GM21825 (cell line): ENCODE measurements at regions not wholly inside any gene's neighbourhood (a gene's known extent, or its start where the extent isn't known, plus 50 kb on each side); places are given as distances from the start of the nearest gene placed in this dataset.

Experiments
- ATAC-seq: cut with Tn5 transposase; IDR thresholded peaks from one replicate; pipeline ENCODE4 v1.9.1; 2021; ENCODE audit warnings: mild to moderate bottlenecking, moderate library complexity; ENCODE audit not compliant: unreplicated experiment

- no peak for ATAC-seq
Observed at GRCh38 chr1:168913711-168914463, 184.9 kb upstream of the DPT start.

- ATAC-seq: no peak
Observed at GRCh38 chr1:168917309-168917708, 188.3 kb upstream of the DPT start.

DNA sequence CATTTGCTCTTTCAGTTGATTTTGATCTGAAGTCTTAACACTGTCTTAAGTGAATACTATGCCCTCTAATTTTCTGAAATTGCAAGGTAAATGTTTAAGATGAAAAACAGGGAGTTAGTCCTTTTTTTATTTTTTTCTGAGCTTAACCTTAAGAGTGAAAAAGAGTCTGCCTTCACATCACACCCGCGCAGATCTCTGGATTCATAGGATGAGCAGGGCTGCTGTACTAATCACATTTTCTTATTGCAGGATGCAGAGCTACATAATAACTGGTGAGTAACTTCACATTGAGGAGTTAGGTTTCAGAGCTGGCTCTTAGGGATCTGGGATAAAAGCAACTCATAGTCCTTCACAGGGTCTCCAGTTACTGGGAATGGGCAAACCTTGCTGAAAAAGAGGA lies 188.7 kb upstream of the ATP1B1 start:
- no peak for ATAC-seq

DNA sequence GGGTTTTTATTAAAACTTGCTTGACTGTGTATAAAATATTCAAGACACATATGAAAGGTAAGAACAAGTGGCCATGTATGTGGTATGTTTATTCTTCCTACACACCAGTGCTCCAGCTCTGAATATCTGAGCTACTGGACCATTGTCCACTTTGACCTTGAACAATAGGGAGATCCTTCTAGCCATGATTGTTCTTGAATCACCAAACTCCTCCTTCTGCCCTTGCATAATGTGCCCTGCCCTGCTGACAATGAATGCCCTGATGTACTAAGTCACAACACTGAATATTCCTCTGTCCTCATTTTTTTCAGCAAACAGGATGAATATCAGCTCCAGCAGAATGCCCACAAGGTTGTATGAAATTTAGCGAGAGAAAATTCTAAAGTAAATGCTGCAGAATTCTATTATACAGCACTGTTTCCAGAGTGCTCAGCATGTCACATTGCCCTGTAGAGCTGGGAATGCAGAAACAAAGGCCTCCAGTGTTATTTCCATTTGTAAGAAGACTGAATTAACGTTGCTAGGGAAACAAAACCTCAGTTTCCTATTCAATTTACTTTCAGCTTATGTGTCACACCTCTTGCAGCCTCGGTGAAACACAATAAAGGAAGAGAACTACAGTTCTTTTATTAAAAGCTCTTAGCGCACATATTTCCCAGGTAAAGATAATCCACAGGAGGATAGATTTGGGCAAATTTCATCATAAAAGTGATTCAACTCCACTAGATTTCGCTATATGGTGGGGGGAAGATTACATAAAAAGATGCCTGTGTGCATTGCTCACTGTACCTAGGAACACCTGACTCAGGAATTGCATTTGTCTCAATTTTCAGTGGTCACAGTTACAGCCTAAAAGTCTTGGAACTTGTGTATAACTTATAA lies 187.4 kb upstream of the ATP1B1 start:
- no peak for ATAC-seq

DNA sequence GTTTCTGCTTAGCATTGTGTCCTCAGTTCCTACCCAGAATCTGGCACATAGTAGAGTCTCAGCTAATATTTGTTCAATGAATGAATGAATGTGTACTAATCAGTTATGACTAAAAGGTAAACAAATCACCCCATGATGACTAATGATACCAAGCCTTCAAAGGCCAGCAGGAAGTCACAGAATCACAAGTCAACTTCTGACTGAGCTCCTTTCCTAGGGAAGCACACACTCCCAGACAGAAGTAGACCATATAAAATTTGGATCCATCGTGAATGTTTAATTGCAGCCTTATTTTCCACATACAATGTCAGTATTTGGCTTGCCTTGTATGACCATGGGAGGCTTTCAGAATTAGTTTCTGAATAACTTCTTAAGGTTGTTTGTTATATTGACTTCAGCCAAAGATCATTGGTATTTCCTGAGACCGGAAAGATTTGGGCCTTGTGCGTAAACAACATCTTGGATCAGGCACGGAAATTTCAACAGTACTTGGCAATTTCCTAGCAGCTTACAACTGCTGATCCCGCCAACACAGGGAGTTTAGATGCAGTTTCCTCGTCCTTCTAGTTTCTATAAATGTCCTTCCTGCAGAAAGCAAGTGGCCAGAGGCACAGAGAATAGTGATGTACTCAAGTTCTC lies 185.9 kb upstream of the ATP1B1 start:
- no peak for ATAC-seq

- peak; percentile 52 for ATAC-seq
Observed at GRCh38 chr1:168921629-168922028, 184.9 kb upstream of the ATP1B1 start.

DNA sequence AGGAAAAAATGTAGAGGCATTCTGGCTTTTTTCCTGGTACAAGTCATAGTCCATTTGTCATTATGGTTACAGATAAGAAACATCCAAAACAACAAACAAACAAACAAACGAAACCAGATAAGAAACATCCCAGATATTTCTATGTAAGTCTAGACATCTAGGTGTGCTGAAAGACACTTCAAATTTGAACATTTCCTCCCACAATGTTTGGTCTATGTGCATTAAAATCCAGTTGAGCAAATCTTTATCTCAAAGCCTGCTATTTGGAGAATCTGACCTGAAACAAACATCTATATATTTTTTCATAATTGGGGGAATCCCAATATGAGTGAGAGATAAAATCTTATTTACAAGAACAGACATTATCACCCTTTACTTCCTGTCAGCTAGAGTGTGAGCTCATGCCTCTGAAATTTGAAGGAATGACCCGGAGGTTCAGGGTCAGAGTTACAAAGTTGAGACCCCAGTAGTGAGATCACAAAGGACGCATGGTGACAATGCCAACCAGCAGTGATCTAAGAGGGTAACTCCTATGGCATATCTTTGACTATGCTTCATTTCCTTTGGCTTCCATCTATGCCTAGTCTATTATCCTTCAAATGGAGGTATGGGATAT lies 182.9 kb upstream of the ATP1B1 start:
- ATAC-seq: no peak

DNA sequence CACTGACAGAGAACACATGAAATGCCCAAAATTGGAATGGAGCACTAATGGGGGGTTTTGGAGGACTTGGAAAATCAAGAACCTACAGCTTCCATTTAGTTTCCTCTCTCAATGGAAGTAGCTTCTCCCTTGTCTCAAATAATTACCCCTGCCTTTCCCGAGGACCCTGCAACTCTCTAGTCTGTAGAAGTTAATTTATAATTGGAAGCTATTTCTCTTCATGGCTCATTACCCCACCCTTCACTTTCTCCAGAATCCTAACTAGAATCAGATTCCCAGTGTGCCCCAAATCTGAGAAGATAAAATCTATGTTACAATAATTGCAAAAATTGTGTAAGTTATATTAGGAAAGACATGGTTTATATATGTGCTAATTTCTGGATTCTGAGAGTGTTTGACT lies 181.5 kb upstream of the ATP1B1 start:
- ATAC-seq: no peak

GRCh38 chr1:168926236-168926635 lies 180.3 kb upstream of the ATP1B1 start:
- ATAC-seq: no peak

DNA sequence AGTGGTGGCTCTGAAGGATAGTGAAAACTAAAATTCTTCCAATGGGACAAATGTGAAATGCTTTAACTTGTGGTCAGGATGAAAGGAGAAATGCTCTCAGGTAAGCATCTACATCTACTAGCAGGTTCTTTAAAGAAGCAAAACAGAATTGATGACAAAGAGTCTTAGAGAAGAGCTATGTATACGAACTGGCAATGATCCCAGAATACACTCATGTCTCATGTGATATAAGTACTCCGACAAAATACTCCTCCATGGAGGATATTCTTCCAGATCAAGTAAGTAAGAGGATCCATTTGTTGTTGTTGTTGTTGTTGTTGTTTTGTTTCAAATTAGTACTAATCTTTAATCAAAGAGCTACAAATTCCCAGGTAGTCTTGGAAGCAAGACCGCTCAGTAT lies 174.0 kb upstream of the ATP1B1 start:
- no peak for ATAC-seq

DNA sequence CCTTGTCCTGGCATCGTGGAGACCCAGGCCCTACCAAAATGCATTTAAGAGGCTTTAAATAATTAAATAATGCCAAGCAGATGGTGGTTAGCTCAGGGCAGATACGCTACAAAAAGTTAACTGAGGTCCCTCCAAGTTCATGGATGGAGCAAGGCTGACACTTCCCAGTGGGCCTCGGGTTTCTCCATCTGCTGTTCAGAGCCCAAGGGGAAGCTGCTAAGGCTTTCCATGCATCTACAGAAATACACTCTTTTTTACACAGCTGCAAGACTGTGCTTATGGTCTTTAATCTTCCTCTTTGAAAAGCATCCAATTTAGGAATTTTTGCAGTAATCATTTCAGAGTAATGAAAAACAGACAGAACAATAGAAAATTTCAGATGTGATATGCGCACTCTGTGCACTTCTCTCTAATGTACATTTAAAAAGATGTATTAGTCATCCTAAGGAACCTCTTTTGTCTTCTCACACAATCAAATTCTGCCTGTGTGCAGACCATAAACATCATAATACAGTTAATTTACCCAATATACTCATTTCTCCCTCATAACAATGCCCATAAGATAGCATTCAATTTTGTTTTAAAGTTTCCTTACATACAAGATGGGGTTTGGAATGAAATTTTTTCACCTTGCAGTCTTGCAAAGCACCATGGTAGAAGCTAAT lies 173.2 kb upstream of the ATP1B1 start:
- no peak for ATAC-seq

DNA sequence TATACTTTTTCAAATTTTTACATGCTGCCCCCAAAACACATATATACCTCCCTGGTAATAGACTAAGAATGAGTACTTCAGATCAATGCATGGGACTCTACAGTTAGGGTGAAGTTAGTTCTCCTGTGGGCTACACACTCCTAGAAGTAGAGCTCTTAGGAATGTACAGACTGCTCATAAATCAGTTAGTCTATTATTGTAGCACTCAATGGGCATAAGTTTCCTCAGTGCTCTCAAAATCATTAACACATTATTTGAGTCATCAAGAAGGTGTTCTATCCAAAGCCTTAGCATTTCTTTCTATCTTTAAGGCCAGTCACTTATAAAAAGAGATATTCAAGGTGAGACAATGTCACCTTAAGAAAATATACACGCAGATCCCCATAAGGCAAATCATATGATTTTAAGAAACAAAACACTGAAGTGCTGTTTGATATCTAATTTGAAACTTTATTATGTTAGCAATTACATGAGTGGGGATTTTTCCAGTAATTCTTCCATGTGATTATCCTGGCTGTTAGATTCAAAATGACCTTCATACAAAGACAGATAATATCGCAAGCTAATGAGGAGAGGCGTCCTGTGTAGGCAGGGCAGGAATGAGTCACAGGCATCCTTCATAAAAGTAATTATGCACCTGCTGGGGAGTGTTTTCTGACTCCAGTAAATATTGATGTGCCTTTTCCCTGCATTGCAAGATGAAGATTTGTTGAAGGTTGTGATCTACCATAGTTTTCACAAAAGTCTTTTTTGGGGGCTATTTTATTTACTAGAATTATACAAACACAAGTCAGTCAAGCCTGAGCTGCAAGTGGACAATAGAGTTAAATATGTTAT lies 167.2 kb upstream of the ATP1B1 start:
- ATAC-seq: no peak

- ATAC-seq: no peak
Observed at GRCh38 chr1:168939947-168940223, 166.6 kb upstream of the ATP1B1 start.

DNA sequence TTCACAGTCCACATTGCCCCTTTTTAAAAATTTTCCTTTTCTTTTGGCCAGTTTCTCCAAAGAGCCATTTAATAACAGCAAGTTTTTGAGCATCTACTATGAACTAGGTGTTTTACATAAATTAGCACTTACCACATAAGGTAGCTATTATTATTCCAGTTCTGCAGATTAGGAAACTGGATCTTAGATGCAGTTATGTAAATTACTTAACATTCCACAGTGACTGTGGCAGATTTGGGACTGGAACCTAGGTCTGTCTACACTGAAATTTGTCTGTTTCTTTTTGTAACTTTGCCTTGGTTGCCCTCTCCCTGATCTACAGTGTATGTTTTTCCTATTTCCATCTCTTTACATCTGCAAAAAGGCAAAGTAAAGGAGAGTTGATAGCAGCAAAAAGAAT lies 164.8 kb upstream of the ATP1B1 start:
- ATAC-seq: no peak

DNA sequence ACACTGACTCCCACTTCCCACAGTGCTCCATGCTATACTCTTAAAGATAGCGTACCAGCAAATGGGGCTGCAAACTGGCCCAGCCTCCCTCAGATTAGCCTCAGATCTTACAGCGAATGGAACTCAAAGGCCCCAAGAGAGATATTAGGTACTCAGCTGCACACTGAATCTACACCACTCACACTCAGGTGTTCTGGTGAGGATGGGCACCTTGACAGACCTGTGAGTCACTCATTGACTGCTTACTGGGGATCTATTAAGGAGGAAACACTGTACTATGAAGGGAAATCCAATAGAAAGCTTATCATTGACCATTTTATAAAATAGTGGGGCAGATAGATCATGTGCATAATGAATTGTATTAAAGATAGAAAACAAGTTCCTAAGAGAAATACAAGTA lies 164.3 kb upstream of the ATP1B1 start:
- ATAC-seq: no peak

GRCh38 chr1:168945870-168946269 lies 160.6 kb upstream of the ATP1B1 start:
- no peak for ATAC-seq

- ATAC-seq: no peak
Observed at GRCh38 chr1:168947041-168947440, 159.4 kb upstream of the ATP1B1 start.

GRCh38 chr1:168949672-168950071 lies 156.8 kb upstream of the ATP1B1 start:
- no peak for ATAC-seq

GRCh38 chr1:168957818-168958217 lies 148.7 kb upstream of the ATP1B1 start:
- ATAC-seq: no peak
